ENCODE measurements at regions not wholly inside any gene's neighbourhood (a gene's known extent, or its start where the extent isn't known, plus 50 kb on each side); places are given as distances from the start of the nearest gene placed in this dataset.

DNA sequence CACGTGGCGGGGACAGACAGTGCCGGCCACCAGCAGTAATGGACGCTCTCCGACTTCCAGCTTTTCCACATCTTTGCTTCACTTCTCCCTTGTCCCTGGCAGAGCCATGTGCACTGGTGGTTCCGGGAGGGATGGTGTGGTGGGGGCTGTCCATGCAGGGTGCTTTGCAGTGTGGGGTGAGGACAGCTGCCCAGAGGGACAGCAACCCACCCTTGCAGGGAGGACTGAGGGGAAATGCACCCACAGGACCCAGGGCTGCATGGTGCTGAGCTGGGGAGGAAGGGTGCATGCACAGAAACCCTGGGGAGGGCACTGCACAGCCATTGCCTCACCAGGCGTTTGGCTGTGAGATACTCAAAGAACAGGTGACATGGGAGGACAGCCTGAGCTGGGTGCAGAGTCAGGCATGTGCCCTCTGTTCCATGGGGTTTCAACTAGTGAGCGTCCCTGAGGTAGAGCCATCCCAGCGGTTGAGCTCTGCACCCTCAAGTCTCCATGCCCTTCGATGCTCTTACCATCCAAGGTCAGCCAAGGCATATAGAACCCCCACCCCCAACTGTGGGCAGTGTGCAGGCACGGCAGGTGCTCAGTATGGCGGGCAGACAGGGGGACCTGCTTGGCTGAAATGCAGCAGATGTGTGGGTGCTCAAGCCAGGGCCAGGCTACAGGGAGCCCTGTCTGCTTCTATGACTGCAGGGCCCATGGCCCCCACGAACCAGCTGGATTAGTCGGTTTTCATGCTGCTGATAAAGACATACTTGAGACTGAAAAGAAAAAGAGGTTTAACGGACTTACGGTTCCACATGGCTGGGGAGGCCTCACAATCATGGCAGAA, 239.7 kb downstream of the TTLL2 start:
- H3K79me2 ChIP-seq (ENCODE audit: insufficient read depth, low read depth) = no peaks in the 10 kb centered on the region
- no peak overlapping the region for H3K4me2 ChIP-seq
- H3K36me3 ChIP-seq (ENCODE audit: insufficient read depth) = no peaks in the 10 kb centered on the region
- TF ChIP-seq, protein P1, sequence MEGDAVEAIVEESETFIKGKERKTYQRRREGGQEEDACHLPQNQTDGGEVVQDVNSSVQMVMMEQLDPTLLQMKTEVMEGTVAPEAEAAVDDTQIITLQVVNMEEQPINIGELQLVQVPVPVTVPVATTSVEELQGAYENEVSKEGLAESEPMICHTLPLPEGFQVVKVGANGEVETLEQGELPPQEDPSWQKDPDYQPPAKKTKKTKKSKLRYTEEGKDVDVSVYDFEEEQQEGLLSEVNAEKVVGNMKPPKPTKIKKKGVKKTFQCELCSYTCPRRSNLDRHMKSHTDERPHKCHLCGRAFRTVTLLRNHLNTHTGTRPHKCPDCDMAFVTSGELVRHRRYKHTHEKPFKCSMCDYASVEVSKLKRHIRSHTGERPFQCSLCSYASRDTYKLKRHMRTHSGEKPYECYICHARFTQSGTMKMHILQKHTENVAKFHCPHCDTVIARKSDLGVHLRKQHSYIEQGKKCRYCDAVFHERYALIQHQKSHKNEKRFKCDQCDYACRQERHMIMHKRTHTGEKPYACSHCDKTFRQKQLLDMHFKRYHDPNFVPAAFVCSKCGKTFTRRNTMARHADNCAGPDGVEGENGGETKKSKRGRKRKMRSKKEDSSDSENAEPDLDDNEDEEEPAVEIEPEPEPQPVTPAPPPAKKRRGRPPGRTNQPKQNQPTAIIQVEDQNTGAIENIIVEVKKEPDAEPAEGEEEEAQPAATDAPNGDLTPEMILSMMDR (conservative IDR thresholded peaks at IDR 0.05; ENCODE audit: low read depth, low read length) = no peak
- H3K4me1 ChIP-seq (ENCODE audit: low read depth, poor library complexity, severe bottlenecking) = no peaks in the 10 kb centered on the region
- no peak overlapping the region for H3K4me3 ChIP-seq (IDR thresholded peaks at IDR 0.05; ENCODE audit: insufficient read depth, low read depth, low read length)
- no peak overlapping the region for H3K9ac ChIP-seq
- no peaks in the 10 kb centered on the region for H3K27me3 ChIP-seq (ENCODE audit: insufficient read depth, low read depth)
- no peak overlapping the region for H3K27ac ChIP-seq
- H4K20me1 ChIP-seq (ENCODE audit: insufficient read depth) = no peaks in the 10 kb centered on the region
- no peak overlapping the region for H2AFZ ChIP-seq (ENCODE audit: low read depth)

DNA sequence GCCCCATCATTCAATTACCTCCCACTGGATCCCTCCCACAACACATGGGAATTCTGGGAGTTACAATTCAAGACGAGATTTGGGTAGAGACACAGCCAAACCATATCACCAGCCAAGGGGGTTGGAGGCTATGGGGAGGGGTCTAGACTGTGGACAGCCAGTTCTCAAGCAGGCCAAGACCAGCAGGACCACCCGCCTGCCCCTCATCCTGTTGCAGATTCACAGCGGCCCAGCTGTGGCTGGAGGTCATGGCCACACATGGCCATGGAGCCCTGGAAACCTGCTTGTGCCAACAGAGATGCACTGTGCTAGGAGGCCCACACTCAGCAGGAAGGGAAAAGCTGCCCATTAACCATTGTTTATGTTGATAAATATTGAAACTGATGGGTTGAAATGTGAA, 240.5 kb downstream of the TTLL2 start:
- no peak overlapping the region for H3K4me2 ChIP-seq
- no peaks in the 10 kb centered on the region for H3K36me3 ChIP-seq (ENCODE audit: insufficient read depth)
- H4K20me1 ChIP-seq (ENCODE audit: insufficient read depth) = no peaks in the 10 kb centered on the region
- TF ChIP-seq, protein P1 (conservative IDR thresholded peaks at IDR 0.05; ENCODE audit: low read depth, low read length) = no peak
- no peaks in the 10 kb centered on the region for H3K27me3 ChIP-seq (ENCODE audit: insufficient read depth, low read depth)
- no peak overlapping the region for H3K27ac ChIP-seq
- H3K79me2 ChIP-seq (ENCODE audit: insufficient read depth, low read depth) = no peaks in the 10 kb centered on the region
- H2AFZ ChIP-seq (ENCODE audit: low read depth) = no peak overlapping the region
- no peak overlapping the region for H3K9ac ChIP-seq
- H3K4me3 ChIP-seq (IDR thresholded peaks at IDR 0.05; ENCODE audit: insufficient read depth, low read depth, low read length) = no peak overlapping the region
- no peaks in the 10 kb centered on the region for H3K4me1 ChIP-seq (ENCODE audit: low read depth, poor library complexity, severe bottlenecking)

DNA sequence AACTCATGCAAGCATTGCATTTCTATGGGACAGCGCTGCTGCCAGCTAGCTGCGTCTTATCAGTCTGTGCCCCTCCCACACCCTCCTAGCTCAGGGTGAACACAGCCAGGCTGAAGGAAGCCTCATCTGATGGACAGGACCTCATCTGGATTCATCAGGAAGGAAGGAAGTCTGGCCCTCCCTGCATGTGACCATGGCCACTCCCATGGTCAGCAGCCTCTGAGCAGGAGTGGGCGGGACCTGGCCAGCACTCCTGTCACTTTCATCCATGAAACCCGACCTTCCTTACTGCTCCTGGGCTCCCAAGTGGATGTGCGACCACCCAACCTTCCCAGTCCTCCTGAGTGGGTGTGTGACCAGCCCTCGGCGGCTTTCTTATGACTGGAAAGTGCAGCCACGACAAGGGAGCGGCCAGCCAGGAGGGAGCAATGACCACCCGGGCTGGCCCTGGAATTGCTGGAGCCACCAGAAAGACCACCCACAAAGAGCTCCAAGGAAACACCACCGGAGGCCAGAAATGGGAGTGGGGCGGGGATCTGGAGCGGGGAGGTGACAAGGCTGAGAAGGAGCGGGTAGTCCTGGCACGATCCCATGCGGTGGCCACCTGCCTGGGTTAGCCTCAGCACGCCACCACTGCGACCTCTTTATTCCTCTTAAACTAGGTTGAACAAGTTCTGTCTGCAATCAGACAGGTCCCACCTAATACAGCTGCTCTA, 241.2 kb downstream of the TTLL2 start:
- no peaks in the 10 kb centered on the region for H3K79me2 ChIP-seq (ENCODE audit: insufficient read depth, low read depth)
- H3K4me3 ChIP-seq (IDR thresholded peaks at IDR 0.05; ENCODE audit: insufficient read depth, low read depth, low read length) = no peak overlapping the region
- no peaks in the 10 kb centered on the region for H3K27me3 ChIP-seq (ENCODE audit: insufficient read depth, low read depth)
- no peak overlapping the region for H3K9ac ChIP-seq
- TF ChIP-seq, protein P1 (conservative IDR thresholded peaks at IDR 0.05; ENCODE audit: low read depth, low read length) = no peak
- H3K4me2 ChIP-seq = no peak overlapping the region
- H2AFZ ChIP-seq (ENCODE audit: low read depth) = no peak overlapping the region
- H3K4me1 ChIP-seq (ENCODE audit: low read depth, poor library complexity, severe bottlenecking) = no peaks in the 10 kb centered on the region
- H4K20me1 ChIP-seq (ENCODE audit: insufficient read depth) = no peaks in the 10 kb centered on the region
- H3K27ac ChIP-seq = no peak overlapping the region
- H3K36me3 ChIP-seq (ENCODE audit: insufficient read depth) = no peaks in the 10 kb centered on the region

DNA sequence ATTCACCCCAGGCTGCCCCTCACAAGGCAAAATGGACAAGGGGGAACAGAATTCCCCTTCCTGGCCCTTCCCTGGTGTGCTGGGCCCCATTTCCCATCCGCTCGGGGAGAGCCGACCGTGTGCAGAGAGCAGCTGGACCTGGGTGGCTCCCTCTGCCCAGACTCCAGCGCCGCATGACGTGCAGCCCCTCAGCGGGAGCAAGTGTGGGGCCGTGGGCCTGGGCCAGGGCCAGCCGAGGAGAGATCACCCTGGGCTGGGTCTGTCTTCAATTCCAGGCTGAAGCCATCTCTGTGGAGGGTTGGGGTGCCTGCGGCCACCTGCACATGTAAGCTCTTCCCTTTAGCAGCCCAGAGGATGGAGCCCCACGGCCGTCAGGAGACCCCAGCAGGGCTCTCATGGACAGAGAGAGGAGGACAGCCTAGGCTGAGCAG, 241.8 kb downstream of the TTLL2 start:
- H3K9ac ChIP-seq = no peak overlapping the region
- no peaks in the 10 kb centered on the region for H3K36me3 ChIP-seq (ENCODE audit: insufficient read depth)

More for the DNA sequence above, 241.8 kb downstream of the TTLL2 start:
- Histone ChIP-seq H3K79me2 (ENCODE audit: insufficient read depth, low read depth) (no peaks in the 10 kb centered on the region), H3K4me2 (no peak overlapping the region), H2AFZ (ENCODE audit: low read depth) (no peak overlapping the region), H3K4me3 (IDR thresholded peaks at IDR 0.05; ENCODE audit: insufficient read depth, low read depth, low read length) (no peak overlapping the region), H3K27ac (no peak overlapping the region), H4K20me1 (ENCODE audit: insufficient read depth) (no peaks in the 10 kb centered on the region), H3K27me3 (ENCODE audit: insufficient read depth, low read depth) (no peaks in the 10 kb centered on the region), H3K4me1 (ENCODE audit: low read depth, poor library complexity, severe bottlenecking) (no peaks in the 10 kb centered on the region)
- TF ChIP-seq, protein P1 (conservative IDR thresholded peaks at IDR 0.05; ENCODE audit: low read depth, low read length) = no peak

Measured in KMS-11 (cell line).